BE2C (cell line): ENCODE measurements at regions not wholly inside any gene's neighbourhood (a gene's known extent, or its start where the extent isn't known, plus 50 kb on each side); places are given as distances from the start of the nearest gene placed in this dataset.

Experiments
- DNase-seq: peaks from one replicate; pipeline ENCODE4 v3.0.0-alpha.2; 2020
- H3K27me3 ChIP-seq: fragments of 250-450 bp; sonication (Bioruptor Pico); 2 replicates; pipeline ENCODE4 v1.5.1; 2020; ENCODE audit warnings: mild to moderate bottlenecking
- H3K36me3 ChIP-seq: fragments of 250-450 bp; sonication (Bioruptor Pico); 2 replicates; pipeline ENCODE4 v1.5.1; 2020; ENCODE audit warnings: mild to moderate bottlenecking
- H3K4me1 ChIP-seq: fragments of 250-450 bp; sonication (Bioruptor Pico); 2 replicates; pipeline ENCODE4 v1.5.1; 2020
- H3K4me3 ChIP-seq: 2 replicates; pipeline ENCODE4 v1.5.1; 2011; ENCODE audit warnings: low read depth, low read length
- H3K9me3 ChIP-seq: fragments of 250-450 bp; sonication (Bioruptor Pico); 2 replicates; pipeline ENCODE4 v1.5.1; 2020
- TF ChIP-seq, protein P1 (sequence below): IDR thresholded peaks from 2 replicates; pipeline ENCODE4 v1.5.1; 2012; ENCODE audit warnings: mild to moderate bottlenecking, low read depth, low read length

- Histone ChIP-seq H3K36me3 (no peaks in the 10 kb centered on the region), H3K27me3 (no peaks in the 10 kb centered on the region), H3K9me3 (no peaks in the 10 kb centered on the region), H3K4me3 (no peak overlapping the region), H3K4me1 (no peaks in the 10 kb centered on the region)
- no peak for DNase-seq
- TF ChIP-seq, protein P1, sequence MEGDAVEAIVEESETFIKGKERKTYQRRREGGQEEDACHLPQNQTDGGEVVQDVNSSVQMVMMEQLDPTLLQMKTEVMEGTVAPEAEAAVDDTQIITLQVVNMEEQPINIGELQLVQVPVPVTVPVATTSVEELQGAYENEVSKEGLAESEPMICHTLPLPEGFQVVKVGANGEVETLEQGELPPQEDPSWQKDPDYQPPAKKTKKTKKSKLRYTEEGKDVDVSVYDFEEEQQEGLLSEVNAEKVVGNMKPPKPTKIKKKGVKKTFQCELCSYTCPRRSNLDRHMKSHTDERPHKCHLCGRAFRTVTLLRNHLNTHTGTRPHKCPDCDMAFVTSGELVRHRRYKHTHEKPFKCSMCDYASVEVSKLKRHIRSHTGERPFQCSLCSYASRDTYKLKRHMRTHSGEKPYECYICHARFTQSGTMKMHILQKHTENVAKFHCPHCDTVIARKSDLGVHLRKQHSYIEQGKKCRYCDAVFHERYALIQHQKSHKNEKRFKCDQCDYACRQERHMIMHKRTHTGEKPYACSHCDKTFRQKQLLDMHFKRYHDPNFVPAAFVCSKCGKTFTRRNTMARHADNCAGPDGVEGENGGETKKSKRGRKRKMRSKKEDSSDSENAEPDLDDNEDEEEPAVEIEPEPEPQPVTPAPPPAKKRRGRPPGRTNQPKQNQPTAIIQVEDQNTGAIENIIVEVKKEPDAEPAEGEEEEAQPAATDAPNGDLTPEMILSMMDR: no peak
Observed at GRCh38 chr4:94116842-94117241, 90.8 kb upstream of the SMARCAD1 start.

DNA sequence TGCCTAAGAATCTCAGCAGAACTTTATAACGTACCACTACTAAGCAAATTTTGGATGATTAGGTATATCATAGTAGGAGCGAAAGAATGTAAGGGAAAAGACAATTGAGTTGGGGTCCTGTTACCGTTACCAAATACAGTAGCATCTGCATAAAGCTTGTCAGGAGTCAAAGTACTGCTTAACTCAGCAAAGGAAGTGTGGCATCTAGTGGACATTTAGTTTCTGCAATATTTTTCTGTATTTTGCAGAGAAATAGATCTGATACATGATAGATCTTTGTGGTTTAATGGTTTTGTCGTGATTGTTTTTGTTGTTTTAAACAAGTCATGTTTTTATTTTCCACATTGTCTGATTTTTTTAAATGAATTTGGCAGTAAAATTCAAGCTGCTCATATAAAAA is 81.0 kb upstream of the SMARCAD1 start:
- TF ChIP-seq, protein P1: peak; percentile 73
- DNase-seq: no peak
- Histone ChIP-seq H3K4me1 (no peaks in the 10 kb centered on the region), H3K9me3 (no peaks in the 10 kb centered on the region), H3K4me3 (no peak overlapping the region), H3K36me3 (no peaks in the 10 kb centered on the region), H3K27me3 (no peaks in the 10 kb centered on the region)

- TF ChIP-seq, protein P1: peak; percentile 70
- Histone ChIP-seq H3K36me3 (no peaks in the 10 kb centered on the region), H3K27me3 (no peaks in the 10 kb centered on the region), H3K9me3 (no peaks in the 10 kb centered on the region), H3K4me1 (no peaks in the 10 kb centered on the region), H3K4me3 (no peak overlapping the region)
- DNase-seq: no peak
Observed at GRCh38 chr4:94127707-94128328, 79.8 kb upstream of the SMARCAD1 start.

DNA sequence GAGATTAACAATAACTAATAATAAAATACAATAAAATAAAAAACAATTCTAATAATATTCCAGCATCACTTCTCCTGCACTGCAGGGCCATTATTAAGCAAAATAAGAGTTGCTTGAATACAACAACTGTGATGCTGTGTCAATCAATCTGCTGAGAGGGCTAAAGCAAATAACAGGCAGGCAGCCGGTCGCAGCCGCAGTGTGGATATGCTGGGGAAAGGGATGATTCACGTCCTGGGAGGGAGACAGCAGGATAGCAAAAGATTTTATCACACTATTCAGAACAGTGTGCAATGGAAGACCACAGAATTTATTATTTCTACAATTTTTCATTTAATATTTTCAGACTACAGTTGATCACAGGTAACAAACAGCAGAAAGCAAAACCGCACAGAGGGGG is 76.5 kb upstream of the SMARCAD1 start:
- Histone ChIP-seq H3K9me3 (no peaks in the 10 kb centered on the region), H3K4me1 (no peaks in the 10 kb centered on the region), H3K36me3 (no peaks in the 10 kb centered on the region), H3K27me3 (no peaks in the 10 kb centered on the region), H3K4me3 (no peak overlapping the region)
- TF ChIP-seq, protein P1: no peak
- DNase-seq: peak; percentile 37

DNA sequence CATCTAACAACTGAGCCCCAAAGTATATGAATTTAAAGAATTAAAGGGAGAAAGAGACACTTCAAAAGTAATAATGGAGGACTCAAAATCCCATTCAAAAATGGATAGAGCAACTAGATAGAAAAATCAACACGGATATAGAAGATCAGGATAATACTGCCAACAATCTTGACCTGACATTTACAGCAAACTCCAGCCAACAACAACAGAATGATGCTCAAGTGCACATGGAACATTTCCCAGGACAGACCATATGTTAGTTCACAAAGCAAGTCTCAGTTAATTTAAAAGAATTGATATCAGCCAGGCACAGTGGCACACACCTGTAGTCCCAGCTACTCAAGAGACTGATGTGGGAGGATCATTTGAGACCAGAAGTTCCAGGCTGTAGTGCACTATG is 72.0 kb upstream of the SMARCAD1 start:
- TF ChIP-seq, protein P1: no peak
- Histone ChIP-seq H3K36me3 (no peaks in the 10 kb centered on the region), H3K9me3 (no peaks in the 10 kb centered on the region), H3K4me1 (no peaks in the 10 kb centered on the region), H3K27me3 (no peaks in the 10 kb centered on the region), H3K4me3 (no peak overlapping the region)
- no peak for DNase-seq

DNA sequence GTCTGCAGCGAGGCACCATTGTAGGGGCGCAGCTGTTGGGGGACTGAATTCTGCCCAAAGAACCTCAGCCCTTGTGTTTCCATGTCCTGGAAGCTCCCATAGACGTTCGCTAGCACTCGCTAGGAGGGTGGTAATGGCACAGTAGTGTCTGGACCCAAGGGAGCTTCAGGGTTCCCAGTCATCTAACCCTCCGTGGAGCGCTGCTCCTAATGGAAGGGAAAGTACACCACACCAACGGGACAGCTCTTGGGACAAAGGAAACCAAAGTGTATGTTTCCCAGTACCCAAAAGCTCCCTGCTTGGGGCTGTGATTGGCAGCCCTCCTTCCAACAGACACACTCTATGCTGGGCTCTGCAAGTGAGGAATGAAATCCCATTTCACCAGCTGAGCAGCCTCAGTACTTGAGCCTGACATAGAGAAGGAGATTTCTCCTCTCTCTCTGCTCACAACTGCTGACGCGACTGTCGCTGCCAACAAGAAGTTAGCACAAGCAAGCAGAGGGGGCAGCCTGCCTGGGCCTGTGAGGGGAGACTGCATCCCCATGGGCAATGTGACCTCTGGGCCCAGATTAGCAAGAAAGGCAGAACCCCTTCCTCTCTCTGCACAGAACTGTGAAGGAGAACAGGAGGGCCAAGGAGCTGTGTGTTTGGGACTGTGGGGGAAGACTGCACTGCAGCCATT is 67.6 kb upstream of the SMARCAD1 start:
- no peak overlapping the region for H3K4me3 ChIP-seq
- TF ChIP-seq, protein P1: no peak
- H3K27me3 ChIP-seq: no peaks in the 10 kb centered on the region
- no peak for DNase-seq
- no peaks in the 10 kb centered on the region for H3K9me3 ChIP-seq
- H3K36me3 ChIP-seq: no peaks in the 10 kb centered on the region
- no peaks in the 10 kb centered on the region for H3K4me1 ChIP-seq
